K562 (cell line): ENCODE measurements at regions not wholly inside any gene's neighbourhood (a gene's known extent, or its start where the extent isn't known, plus 50 kb on each side); places are given as distances from the start of the nearest gene placed in this dataset.

Experiments used
- ATAC-seq: fragments of 200-7000 bp; cut with Tn5 transposase; 3 replicates; pipeline ENCODE4 v1.9.1; 2020; ENCODE audit warnings: moderate library complexity
- BruUV-seq: library from RNA; stranded (reverse); fragments of 400-500 nt; replicated peaks from 2 replicates; lab custom pipeline; 2021; lab: Mats Ljungman, UMichigan
- CTCF ChIA-PET: fragments of 300-600 bp; formaldehyde crosslinking; extraction: SDS; loops from one replicate; lab custom pipeline; 2021; ENCODE audit warnings: low intra/inter-chr PET ratio; lab: Yijun Ruan, JAX
- POLR2A ChIA-PET: fragments of 300-600, 350-650 bp; sonication (Branson Sonifier 250); formaldehyde crosslinking; extraction: SDS; loops from one replicate; lab custom pipeline; 2021; ENCODE audit warnings: antibody characterized with exemption, inconsistent platforms; lab: Yijun Ruan, JAX
- DNase-seq, 4 experiments: peaks; one replicate each; pipeline versions ENCODE4 v3.0.0 to v3.0.0-alpha.2; 2011 to 2018; ENCODE audit warnings: low spot score in 3 of 4, mixed read lengths in 3 of 4; ENCODE audit errors: extremely low read depth in 1 of 4
- FAIRE-seq: peaks from 2 replicates; lab custom pipeline; 2011; peaks lifted over from hg19 to GRCh38; lab: Jason Lieb, UNC
- H2AFZ ChIP-seq: 2 replicates; pipeline ENCODE4 v1.6.0; 2011; ENCODE audit warnings: low read depth, low read length, control low read depth, inconsistent platforms
- H3K27ac ChIP-seq: fragments of 200-600 bp; 3 replicates; pipeline ENCODE4 v1.8.0; 2011; ENCODE audit warnings: low read depth, mild to moderate bottlenecking, control low read depth, inconsistent platforms, low read length, moderate library complexity, mixed read lengths; ENCODE audit errors: extremely low read depth
- H3K27me3 ChIP-seq, 2 experiments: fragments of 300-600 bp in 1 of 2; 2 replicates in 1 of 2; 3 replicates in 1 of 2; pipeline versions ENCODE4 v1.6.0 to v1.8.0; 2011; ENCODE audit warnings: inconsistent platforms in 2 of 2, low read length in 2 of 2, mild to moderate bottlenecking in 1 of 2, mixed read lengths in 1 of 2, moderate library complexity in 1 of 2; ENCODE audit not compliant: control insufficient read depth in 2 of 2, insufficient read depth in 2 of 2
- H3K36me3 ChIP-seq: fragments of 300-600 bp; 3 replicates; pipeline ENCODE4 v1.8.0; 2011; ENCODE audit warnings: mild to moderate bottlenecking, low read length, inconsistent platforms; ENCODE audit not compliant: control insufficient read depth, insufficient read depth
- H3K4me1 ChIP-seq, 2 experiments: fragments of 200-600 bp in 1 of 2; replicated peaks in 1 of 2; 2 replicates in 1 of 2; 3 replicates in 1 of 2; pipeline versions ENCODE4 v1.5.1 to v1.8.0; 2011; ENCODE audit warnings: inconsistent platforms in 2 of 2, low read length in 2 of 2, mild to moderate bottlenecking in 1 of 2, mixed read lengths in 1 of 2, moderate library complexity in 1 of 2; ENCODE audit not compliant: control insufficient read depth in 2 of 2, insufficient read depth in 2 of 2
- H3K4me2 ChIP-seq: 2 replicates; pipeline ENCODE4 v1.6.1; 2011; ENCODE audit warnings: low read length, control low read depth, inconsistent platforms, mixed read lengths; ENCODE audit not compliant: insufficient read depth
- H3K4me3 ChIP-seq: fragments of 200-600 bp; sonication (generic), shearing (Covaris generic); 2 replicates; pipeline ENCODE4 v1.5.1; 2016; ENCODE audit warnings: control low read depth, inconsistent platforms
- H3K79me2 ChIP-seq: fragments of 200-600 bp; 3 replicates; pipeline ENCODE4 v1.8.0; 2011; ENCODE audit warnings: low read length, inconsistent platforms; ENCODE audit not compliant: control insufficient read depth, insufficient read depth
- H3K9ac ChIP-seq, 2 experiments: 2 replicates each; pipeline versions ENCODE4 v1.6.0 to v1.6.1; 2011; ENCODE audit warnings: low read depth in 2 of 2, low read length in 2 of 2, control low read depth in 1 of 2, inconsistent platforms in 1 of 2, mild to moderate bottlenecking in 1 of 2, mixed read lengths in 1 of 2; ENCODE audit not compliant: insufficient read depth in 1 of 2
- H3K9me1 ChIP-seq: one replicate; pipeline ENCODE4 v1.6.0; 2011; ENCODE audit warnings: inconsistent platforms, mild to moderate bottlenecking, low read length, moderate library complexity; ENCODE audit not compliant: control insufficient read depth, insufficient read depth
- H3K9me3 ChIP-seq: replicated peaks from 2 replicates; pipeline ENCODE4 v1.5.1; 2011; ENCODE audit warnings: low read depth, low read length, inconsistent platforms; ENCODE audit not compliant: control insufficient read depth, insufficient read depth
- H4K20me1 ChIP-seq: replicated peaks from 2 replicates; pipeline ENCODE4 v1.6.1; 2011; ENCODE audit warnings: low read length, inconsistent platforms, mixed read lengths; ENCODE audit not compliant: control insufficient read depth, insufficient read depth
- CBFB ChIP-seq: sonication (generic); formaldehyde crosslinking; IDR thresholded peaks from 2 replicates; pipeline ENCODE4 v1.4.0; 2020; ENCODE audit warnings: mild to moderate bottlenecking, missing genetic modification reagents
- DMBX1 ChIP-seq: fragments of 250-450 bp; sonication (Bioruptor Pico); IDR thresholded peaks from 2 replicates; pipeline ENCODE4 v1.8.0; 2022; ENCODE audit warnings: inconsistent platforms, mild to moderate bottlenecking, moderate library complexity, borderline replicate concordance
- FOS ChIP-seq: IDR thresholded peaks from 3 replicates; pipeline ENCODE4 v1.6.1; 2011; ENCODE audit not compliant: insufficient read length; ENCODE audit errors: extremely low read depth
- FOXP1 ChIP-seq: sonication (generic); formaldehyde crosslinking; IDR thresholded peaks from 2 replicates; pipeline ENCODE4 v1.8.0; 2022; ENCODE audit warnings: mild to moderate bottlenecking, missing genetic modification reagents
- HSF4 ChIP-seq: fragments of 250-450 bp; sonication (Bioruptor Pico); IDR thresholded peaks from 2 replicates; pipeline ENCODE4 v2.1.2; 2022; ENCODE audit warnings: mild to moderate bottlenecking, moderate library complexity, borderline replicate concordance
- KDM4B ChIP-seq, 2 experiments: fragments of 450-650 bp in 1 of 2; sonication (generic) in 1 of 2; IDR thresholded peaks; 2 replicates each; pipeline ENCODE4 v1.6.1; 2016 to 2017; ENCODE audit warnings: borderline replicate concordance in 2 of 2, antibody characterized with exemption in 1 of 2, low read depth in 1 of 2, mild to moderate bottlenecking in 1 of 2
- PHB2 ChIP-seq: fragments of 450-650 bp; IDR thresholded peaks from 2 replicates; pipeline ENCODE4 v1.6.1; 2017; ENCODE audit warnings: low read depth
- POLR3A ChIP-seq: IDR thresholded peaks from 2 replicates; pipeline ENCODE4 v1.6.1; 2011; ENCODE audit warnings: borderline replicate concordance, mild to moderate bottlenecking, moderate library complexity; ENCODE audit not compliant: insufficient read length, insufficient read depth; ENCODE audit errors: extremely low read depth
- PTTG1 ChIP-seq: fragments of 450-650 bp; IDR thresholded peaks from 2 replicates; pipeline ENCODE4 v1.6.1; 2016; ENCODE audit warnings: low read depth, mild to moderate bottlenecking, missing genetic modification characterization, missing compliant biosample characterization
- RFX5 ChIP-seq: IDR thresholded peaks from 2 replicates; pipeline ENCODE4 v1.6.1; 2011; ENCODE audit warnings: low read depth, mild to moderate bottlenecking, improper control_type of control experiment, low read length
- SETDB1 ChIP-seq: IDR thresholded peaks from one replicate; pipeline ENCODE4 v1.6.1; 2012; ENCODE audit warnings: low read length, control low read depth, inconsistent platforms
- SNAPC5 ChIP-seq: fragments of 250-450 bp; sonication (Bioruptor Pico); IDR thresholded peaks from 2 replicates; pipeline ENCODE4 v1.8.0; 2021; ENCODE audit warnings: moderate library complexity, mild to moderate bottlenecking, inconsistent platforms
- TAF1 ChIP-seq: IDR thresholded peaks from 2 replicates; pipeline ENCODE4 v1.6.1; 2011; ENCODE audit warnings: mild to moderate bottlenecking, low read length, moderate library complexity; ENCODE audit not compliant: insufficient read depth, control insufficient read depth, severe bottlenecking; ENCODE audit errors: extremely low read depth
- THRAP3 ChIP-seq: fragments of 450-650 bp; IDR thresholded peaks from 2 replicates; pipeline ENCODE4 v1.6.1; 2016; ENCODE audit warnings: mild to moderate bottlenecking, inconsistent platforms, borderline replicate concordance
- TSC22D4 ChIP-seq: fragments of 450-650 bp; IDR thresholded peaks from 2 replicates; pipeline ENCODE4 v1.6.1; 2016; ENCODE audit warnings: missing genetic modification characterization, missing biosample characterization, control low read depth
- ZBTB43 ChIP-seq: sonication (generic); formaldehyde crosslinking; IDR thresholded peaks from 2 replicates; pipeline ENCODE4 v1.8.0; 2023; ENCODE audit warnings: mild to moderate bottlenecking, missing genetic modification reagents
- ZNF133 ChIP-seq: fragments of 250-450 bp; sonication (Bioruptor Pico); IDR thresholded peaks from 2 replicates; pipeline ENCODE4 v1.4.0; 2020; ENCODE audit warnings: mild to moderate bottlenecking
- ZNF184 ChIP-seq: sonication (generic); formaldehyde crosslinking; IDR thresholded peaks from 2 replicates; pipeline ENCODE4 v1.5.0; 2020; ENCODE audit warnings: missing genetic modification reagents
- ZNF239 ChIP-seq: fragments of 250-450 bp; sonication (Bioruptor Pico); IDR thresholded peaks from 2 replicates; pipeline ENCODE4 v1.4.0; 2020; ENCODE audit warnings: mild to moderate bottlenecking
- ZNF347 ChIP-seq: fragments of 450-650 bp; formaldehyde crosslinking; IDR thresholded peaks from 2 replicates; pipeline ENCODE4 v1.4.0; 2020; ENCODE audit warnings: low read depth, mild to moderate bottlenecking, moderate library complexity
- WGBS: fragments of 100-300 bp; shearing (Covaris generic); methylation state at CpG from one replicate; pipeline ENCODE4 v1.1.6; 2016; ENCODE audit warnings: low coverage, mixed read lengths; ENCODE audit not compliant: insufficient coverage; ENCODE audit errors: missing lambda C conversion rate; 5-methylcytosine and 5-hydroxymethylcytosine counted together
- in situ Hi-C: fragments of 300-500 bp; cut with MboI; formaldehyde crosslinking; loops from 4 replicates; pipeline ENCODE4 v1.15.0; 2018; ENCODE audit warnings: inconsistent platforms, mixed read lengths
- intact Hi-C: fragments of 100-400 bp; cut with micrococcal nuclease; formaldehyde crosslinking; loops from 2 replicates; pipeline ENCODE4 v1.14.2; 2022

GRCh38 chr14:61125867-61126572, 145.0 kb downstream of the SLC38A6 start (continued):
- TF ChIP-seq ZNF239 (CRISPR knock-in tag) (no peak), ZNF133 (no peak), ZBTB43 (CRISPR knock-in tag) (no peak), TAF1 (no peak), PHB2 (no peak), SNAPC5 (no peak), FOS (no peak), SETDB1 (no peak)

DNA sequence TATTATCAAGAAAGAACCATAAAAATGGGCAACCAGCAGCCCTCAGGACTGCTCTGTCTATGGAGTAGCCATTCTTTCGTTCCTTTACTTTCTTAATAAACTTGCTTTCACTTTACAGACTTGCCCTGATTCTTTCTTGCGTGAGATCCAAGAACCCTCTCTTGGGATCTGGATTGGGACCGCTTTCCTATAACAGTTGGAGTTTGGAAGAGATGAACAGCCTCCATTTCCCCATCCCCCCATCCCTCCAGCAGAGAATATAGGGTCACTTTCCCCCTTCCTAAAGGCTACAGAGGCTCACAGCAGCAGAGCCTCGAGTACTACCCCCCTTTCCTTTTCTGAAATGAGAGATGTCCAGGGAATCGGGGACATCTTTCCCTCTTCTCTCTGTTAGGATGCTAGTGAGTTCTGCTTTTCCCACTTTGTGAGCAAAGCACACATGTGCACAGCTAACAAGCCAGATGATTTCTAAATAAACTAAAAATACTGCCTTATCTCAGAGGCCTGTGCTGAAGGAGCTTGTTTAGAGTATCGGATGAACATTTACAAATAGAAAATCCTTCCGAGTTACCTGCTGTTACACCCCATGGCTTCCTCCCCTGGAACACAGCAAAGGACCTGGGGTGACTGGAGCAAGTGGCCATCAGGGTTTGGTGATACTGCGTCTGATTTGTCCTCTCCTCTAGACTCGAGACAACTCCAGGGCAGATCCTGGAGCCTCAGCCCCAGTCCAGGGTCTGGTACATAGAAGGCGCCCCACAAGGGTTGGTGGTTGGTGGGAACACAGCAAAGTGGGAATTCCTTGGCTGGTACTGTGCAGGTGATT, 144.2 kb downstream of the SLC38A6 start:
- POLR2A ChIA-PET = no interaction called here
- no peak overlapping the region for H3K4me2 ChIP-seq
- BruUV-seq = no TSS peak
- no peak for TF ChIP-seq FOXP1 (CRISPR knock-in tag)
- no peak for TF ChIP-seq TSC22D4 (tag)
- no peak for TF ChIP-seq ZNF184 (CRISPR knock-in tag)
- TF ChIP-seq KDM4B (IDR thresholded peaks at IDR 0.05; ENCODE audit: borderline replicate concordance in 2 of 2, low read depth in 1 of 2) = no peak
- TF ChIP-seq DMBX1 (CRISPR knock-in tag) = no peak
- TF ChIP-seq CBFB (CRISPR knock-in tag) = no peak
- no peak for TF ChIP-seq RFX5
- no peak for TF ChIP-seq HSF4 (CRISPR knock-in tag)
- TF ChIP-seq ZNF347 = no peak
- no peak for TF ChIP-seq POLR3A
- no peak for TF ChIP-seq ZNF133
- no peak for TF ChIP-seq THRAP3
- TF ChIP-seq PTTG1 (tag) = no peak

More for the DNA sequence above, 144.2 kb downstream of the SLC38A6 start:
- Histone ChIP-seq H3K9me3 (no peaks in the 10 kb centered on the region; the same call in 1 of the 2 replicates), H2AFZ (no peak overlapping the region), H3K9ac (no peak overlapping the region), H3K79me2 (no peaks in the 10 kb centered on the region), H3K36me3 (no peaks in the 10 kb centered on the region), H3K27ac (no peak overlapping the region), H3K4me1 (no peaks in the 10 kb centered on the region), H3K9me1 (no peaks in the 10 kb centered on the region), H3K4me3 (no peak overlapping the region), H3K27me3 (peaks cover 0 to 8% of the 10 kb centered on the region in 2 experiments; a peak in 1 of 5 replicates), H4K20me1 (no peaks in the 10 kb centered on the region)
- DNase-seq (no peak), ATAC-seq (no peak), FAIRE-seq (no peak)
- CTCF ChIA-PET = no interaction called here
- WGBS = 4% methylated on average over 9 of the region's 10 CpGs
- in situ Hi-C loops = no loop called here
- intact Hi-C loops = no loop called here
